DOHH2 (cell line): ENCODE measurements at regions not wholly inside any gene's neighbourhood (a gene's known extent, or its start where the extent isn't known, plus 50 kb on each side); places are given as distances from the start of the nearest gene placed in this dataset.

ENCODE experiments used
- H3F3A ChIP-seq: fragments of 200-600 bp; sonication (generic), shearing (Covaris generic); 2 replicates; pipeline ENCODE4 v1.6.0; 2016; ENCODE audit warnings: antibody characterized with exemption, mild to moderate bottlenecking; ENCODE audit not compliant: control insufficient read depth, insufficient read depth
- H3K27ac ChIP-seq: fragments of 200-600 bp; sonication (generic); 2 replicates; pipeline ENCODE4 v1.5.1; 2014; ENCODE audit warnings: low read depth, mild to moderate bottlenecking, low read length, moderate library complexity
- H3K27me3 ChIP-seq: fragments of 200-600 bp; sonication (generic); 2 replicates; pipeline ENCODE4 v1.6.1; 2014; ENCODE audit warnings: mild to moderate bottlenecking, low read length, mixed read lengths; ENCODE audit not compliant: control insufficient read depth
- H3K36me3 ChIP-seq: fragments of 200-600 bp; sonication (generic); 2 replicates; pipeline ENCODE4 v1.6.1; 2014; ENCODE audit warnings: mild to moderate bottlenecking, low read length, moderate library complexity, mixed read lengths; ENCODE audit not compliant: control insufficient read depth
- H3K4me1 ChIP-seq: fragments of 200-600 bp; sonication (generic); 2 replicates; pipeline ENCODE4 v1.6.1; 2014; ENCODE audit warnings: mild to moderate bottlenecking, low read length, mixed read lengths; ENCODE audit not compliant: control insufficient read depth
- H3K4me2 ChIP-seq: fragments of 200-600 bp; sonication (generic); 2 replicates; pipeline ENCODE4 v1.6.0; 2014; ENCODE audit warnings: mild to moderate bottlenecking, low read length, moderate library complexity
- H3K4me3 ChIP-seq: fragments of 200-600 bp; sonication (generic); 2 replicates; pipeline ENCODE4 v1.5.1; 2014; ENCODE audit warnings: mild to moderate bottlenecking, low read length, mixed read lengths
- H3K79me2 ChIP-seq: fragments of 200-600 bp; sonication (generic); 2 replicates; pipeline ENCODE4 v1.6.1; 2014; ENCODE audit warnings: mild to moderate bottlenecking, low read length, mixed read lengths; ENCODE audit not compliant: control insufficient read depth
- H3K9me2 ChIP-seq: fragments of 200-600 bp; sonication (generic); replicated peaks from 2 replicates; pipeline ENCODE4 v1.6.1; 2014; ENCODE audit warnings: mild to moderate bottlenecking, low read length, mixed read lengths; ENCODE audit not compliant: control insufficient read depth
- H3K9me3 ChIP-seq: fragments of 200-600 bp; sonication (generic); 2 replicates; pipeline ENCODE4 v1.6.1; 2014; ENCODE audit warnings: antibody characterized with exemption, low read length, mixed read lengths; ENCODE audit not compliant: control insufficient read depth, insufficient read depth
- H4K20me1 ChIP-seq: fragments of 200-600 bp; sonication (generic); 2 replicates; pipeline ENCODE4 v1.6.0; 2014; ENCODE audit warnings: low read depth, mild to moderate bottlenecking, antibody characterized with exemption, low read length, moderate library complexity; ENCODE audit not compliant: control insufficient read depth, insufficient read depth
- CTCF ChIP-seq: fragments of 200-600 bp; sonication (generic); IDR thresholded peaks from one replicate; pipeline ENCODE4 v1.5.1; 2014; ENCODE audit warnings: antibody characterized with exemption, mild to moderate bottlenecking, low read depth, low read length; ENCODE audit not compliant: poor library complexity, severe bottlenecking
- EZH2phosphoT487 ChIP-seq: fragments of 200-600 bp; sonication (generic); IDR thresholded peaks from 2 replicates; pipeline ENCODE4 v1.6.1; 2017; ENCODE audit warnings: borderline replicate concordance, mild to moderate bottlenecking, antibody characterized with exemption, low read length, moderate library complexity, mixed read lengths

- Histone ChIP-seq H3K79me2 (no peaks in the 10 kb centered on the region), H3F3A (no peaks in the 10 kb centered on the region), H3K9me2 (no peaks in the 10 kb centered on the region), H4K20me1 (no peaks in the 10 kb centered on the region), H3K27ac (no peak overlapping the region), H3K4me3 (no peak overlapping the region), H3K9me3 (no peaks in the 10 kb centered on the region), H3K27me3 (no peaks in the 10 kb centered on the region; the same call in 1 of the 2 replicates), H3K4me2 (no peak overlapping the region), H3K4me1 (no peaks in the 10 kb centered on the region), H3K36me3 (no peaks in the 10 kb centered on the region)
- TF ChIP-seq EZH2phosphoT487, result no peak
- TF ChIP-seq CTCF, result no peak
These were observed 75.9 kb upstream of the DHRS4 start for GRCh38 chr14:23877538-23878180.

- Histone ChIP-seq H3K27ac (no peak overlapping the region), H3K9me2 (no peaks in the 10 kb centered on the region), H3K79me2 (no peaks in the 10 kb centered on the region), H3K27me3 (no peaks in the 10 kb centered on the region; the same call in 1 of the 2 replicates), H3K4me1 (no peaks in the 10 kb centered on the region), H4K20me1 (no peaks in the 10 kb centered on the region), H3K36me3 (no peaks in the 10 kb centered on the region), H3K4me2 (no peak overlapping the region), H3K9me3 (no peaks in the 10 kb centered on the region), H3K4me3 (no peak overlapping the region), H3F3A (no peaks in the 10 kb centered on the region)
- no peak for TF ChIP-seq CTCF
- TF ChIP-seq EZH2phosphoT487, result no peak
These were observed 72.3 kb upstream of the DHRS4 start for GRCh38 chr14:23881282-23881681.

GRCh38 chr14:23883684-23884540, 69.7 kb upstream of the DHRS4 start:
- no peak for TF ChIP-seq EZH2phosphoT487
- TF ChIP-seq CTCF, result no peak
- Histone ChIP-seq H3K4me1 (no peaks in the 10 kb centered on the region), H3K27ac (no peak overlapping the region), H3F3A (no peaks in the 10 kb centered on the region), H3K4me3 (no peak overlapping the region), H3K36me3 (no peaks in the 10 kb centered on the region), H4K20me1 (no peaks in the 10 kb centered on the region), H3K9me3 (peaks cover 9% of the 10 kb centered on the region; the same call in 1 of the 2 replicates), H3K27me3 (no peaks in the 10 kb centered on the region), H3K79me2 (no peaks in the 10 kb centered on the region), H3K9me2 (no peaks in the 10 kb centered on the region), H3K4me2 (no peak overlapping the region)
